BLaER1 treated with 17β-estradiol and CSF1 and Interleukin-3, amounts not matched to agents 10 nM and 100 nM (cell line): ENCODE measurements at regions not wholly inside any gene's neighbourhood (a gene's known extent, or its start where the extent isn't known, plus 50 kb on each side); places are given as distances from the start of the nearest gene placed in this dataset.

ENCODE experiments used
- H3K27ac ChIP-seq, 11 experiments: shearing (Covaris generic); formaldehyde crosslinking; 2 replicates each; pipeline ENCODE4 v1.8.1; 2022
- H3K27me3 ChIP-seq, 11 experiments: shearing (Covaris generic); formaldehyde crosslinking; 2 replicates each; pipeline ENCODE4 v1.8.1; 2022
- H3K36me3 ChIP-seq, 11 experiments: shearing (Covaris generic); formaldehyde crosslinking; 2 replicates each; pipeline ENCODE4 v1.8.1; 2022
- H3K4me1 ChIP-seq, 10 experiments: shearing (Covaris generic); formaldehyde crosslinking; 2 replicates each; pipeline ENCODE4 v1.8.1; 2022
- H3K4me2 ChIP-seq, 11 experiments: shearing (Covaris generic); formaldehyde crosslinking; 2 replicates each; pipeline ENCODE4 v1.8.1; 2022
- H3K4me3 ChIP-seq, 10 experiments: shearing (Covaris generic); formaldehyde crosslinking; 2 replicates each; pipeline ENCODE4 v1.8.1; 2022
- H3K9ac ChIP-seq, 11 experiments: shearing (Covaris generic); formaldehyde crosslinking; 2 replicates each; pipeline ENCODE4 v1.8.1; 2022
- H3K9me3 ChIP-seq, 11 experiments: shearing (Covaris generic); formaldehyde crosslinking; replicated peaks in 1 of 11; 2 replicates each; pipeline ENCODE4 v1.8.1; 2022
- H4K20me1 ChIP-seq, 11 experiments: shearing (Covaris generic); formaldehyde crosslinking; 2 replicates each; pipeline ENCODE4 v1.8.1; 2022
- Cebpa-rat ChIP-seq, 11 experiments: shearing (Covaris generic); IDR thresholded peaks; 2 replicates each; pipeline ENCODE4 v1.8.1; 2022

DNA sequence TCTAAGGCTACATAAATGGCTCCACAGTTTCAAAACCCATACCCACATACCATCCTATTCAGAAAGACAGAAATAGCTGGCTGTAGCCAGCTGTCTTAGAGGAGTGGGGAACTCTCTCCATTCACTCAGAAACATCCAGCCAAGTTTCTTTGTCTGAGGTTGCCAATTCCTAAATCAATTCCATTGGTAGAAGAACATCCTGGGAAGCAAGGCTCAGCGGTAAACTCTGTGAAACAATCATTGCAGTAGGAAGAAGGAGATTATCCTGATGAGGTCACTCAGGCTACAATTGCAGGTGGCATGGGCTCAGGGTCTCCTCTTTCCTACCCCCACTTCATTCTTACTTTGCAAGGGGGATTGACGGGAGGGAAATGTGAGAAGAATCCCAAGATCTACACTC, 154.0 kb downstream of the ETV1 start:
- Histone ChIP-seq H3K36me3 (no peaks in the 10 kb centered on the region), H3K9ac (no peak overlapping the region), H3K27me3 (peaks cover 0 to 76% (median 0%) of the 10 kb centered on the region in 11 experiments; a peak in 6 of 22 replicates), H3K4me2 (no peak overlapping the region), H3K9me3 (no peaks in the 10 kb centered on the region), H3K4me3 (no peak overlapping the region), H3K4me1 (peaks cover 2 to 5% (median 4%) of the 10 kb centered on the region in 10 experiments; a peak in 14 of 20 replicates), H3K27ac (no peak overlapping the region), H4K20me1 (no peaks in the 10 kb centered on the region)
- no peak for TF ChIP-seq Cebpa-rat (IDR thresholded peaks at IDR 0.05)

DNA sequence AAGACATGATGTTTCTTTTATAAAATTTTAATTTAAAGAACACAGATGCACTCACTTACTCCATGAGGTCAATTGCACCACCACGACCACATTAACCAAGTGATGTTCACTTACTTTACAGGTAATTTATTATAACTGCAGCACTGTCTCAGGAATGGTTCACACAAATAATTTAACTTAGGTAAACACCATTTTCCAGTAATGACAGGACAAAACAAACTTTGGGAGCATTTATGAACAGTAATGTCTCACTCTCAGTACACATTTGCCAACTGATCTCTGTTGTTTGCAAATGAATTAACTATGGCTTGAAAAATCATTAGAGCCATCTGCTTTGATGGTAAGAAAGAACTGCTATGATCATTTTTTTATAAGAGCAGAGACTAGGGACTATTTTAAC, 150.4 kb downstream of the ETV1 start:
- Histone ChIP-seq H3K36me3 (no peaks in the 10 kb centered on the region), H3K4me3 (no peak overlapping the region), H3K4me2 (no peak overlapping the region), H3K9ac (no peak overlapping the region), H4K20me1 (no peaks in the 10 kb centered on the region), H3K9me3 (no peaks in the 10 kb centered on the region), H3K4me1 (no peaks in the 10 kb centered on the region), H3K27me3 (peaks cover 0 to 95% (median 0%) of the 10 kb centered on the region in 11 experiments; a peak in 7 of 22 replicates), H3K27ac (no peak overlapping the region)
- TF ChIP-seq Cebpa-rat (IDR thresholded peaks at IDR 0.05): no peak
